Large intestine (tissue), 3 donors: ENCODE measurements at regions not wholly inside any gene's neighbourhood (a gene's known extent, or its start where the extent isn't known, plus 50 kb on each side); places are given as distances from the start of the nearest gene placed in this dataset.
A peak's percentile ranks its signal among the peaks of the same experiment; 100 is the strongest.

Experiments
- DNase-seq, 2 donors: peaks; one replicate each; pipeline versions ENCODE4 v3.0.0 to v3.0.0-alpha.2; 2013
- H3K27ac ChIP-seq: one replicate; pipeline ENCODE4 v1.5.1; 2013; ENCODE audit warnings: low read length
- H3K27me3 ChIP-seq: 2 replicates; pipeline ENCODE4 v1.6.1; 2013; ENCODE audit warnings: low read length; ENCODE audit not compliant: control insufficient read depth, insufficient read depth
- H3K36me3 ChIP-seq: 2 replicates; pipeline ENCODE4 v1.6.1; 2013; ENCODE audit warnings: low read length; ENCODE audit not compliant: control insufficient read depth, insufficient read depth
- H3K4me1 ChIP-seq: one replicate; pipeline ENCODE4 v1.6.1; 2013; ENCODE audit warnings: low read length; ENCODE audit not compliant: control insufficient read depth, insufficient read depth
- H3K4me3 ChIP-seq: one replicate; pipeline ENCODE4 v1.5.1; 2013; ENCODE audit warnings: low read length
- H3K9me3 ChIP-seq: one replicate; pipeline ENCODE4 v1.6.1; 2013; ENCODE audit warnings: mild to moderate bottlenecking, low read depth, low read length, moderate library complexity; ENCODE audit not compliant: control insufficient read depth
- WGBS: methylation state at CpG from one replicate; pipeline ENCODE4 v1.1.5; 2013; ENCODE audit warnings: low lambda C conversion rate; ENCODE audit not compliant: insufficient coverage; 5-methylcytosine and 5-hydroxymethylcytosine counted together

GRCh38 chr6:6714118-6714897 is 125.8 kb downstream of the LY86 start:
- H3K9me3 ChIP-seq = no peaks in the 10 kb centered on the region
- no CpG with 5 or more reads among the region's 12 CpGs for WGBS
- no peaks in the 10 kb centered on the region for H3K36me3 ChIP-seq
- H3K27ac ChIP-seq = no peak overlapping the region
- no peak for DNase-seq
- H3K4me1 ChIP-seq = peaks cover 14% of the 10 kb centered on the region
- no peak overlapping the region for H3K4me3 ChIP-seq
- no peaks in the 10 kb centered on the region for H3K27me3 ChIP-seq

DNA sequence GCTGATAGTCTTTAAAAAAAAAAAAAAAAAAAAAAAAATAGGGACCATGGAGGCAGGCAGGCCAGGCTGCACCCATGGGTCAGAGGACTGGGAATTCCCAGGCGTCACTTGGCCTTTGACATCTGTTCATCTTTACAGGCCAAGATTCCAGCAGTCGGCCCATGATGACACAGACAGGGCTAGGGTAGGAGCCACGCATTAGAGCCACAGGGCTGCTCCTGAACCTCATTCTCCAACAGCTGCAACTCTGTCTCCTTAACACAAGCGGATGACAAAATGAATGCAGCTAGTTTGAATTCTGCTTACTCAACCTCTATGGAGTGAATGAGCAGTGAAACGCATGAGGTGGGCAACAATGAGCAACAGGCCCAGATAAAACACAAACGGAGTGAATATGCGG is 126.4 kb downstream of the LY86 start:
- no peaks in the 10 kb centered on the region for H3K27me3 ChIP-seq
- no peak overlapping the region for H3K4me3 ChIP-seq
- H3K9me3 ChIP-seq = no peaks in the 10 kb centered on the region
- no peaks in the 10 kb centered on the region for H3K36me3 ChIP-seq
- no peak overlapping the region for H3K27ac ChIP-seq
- H3K4me1 ChIP-seq = peaks cover 14% of the 10 kb centered on the region
- DNase-seq = no peak
- no CpG with 5 or more reads among the region's 7 CpGs for WGBS

DNA sequence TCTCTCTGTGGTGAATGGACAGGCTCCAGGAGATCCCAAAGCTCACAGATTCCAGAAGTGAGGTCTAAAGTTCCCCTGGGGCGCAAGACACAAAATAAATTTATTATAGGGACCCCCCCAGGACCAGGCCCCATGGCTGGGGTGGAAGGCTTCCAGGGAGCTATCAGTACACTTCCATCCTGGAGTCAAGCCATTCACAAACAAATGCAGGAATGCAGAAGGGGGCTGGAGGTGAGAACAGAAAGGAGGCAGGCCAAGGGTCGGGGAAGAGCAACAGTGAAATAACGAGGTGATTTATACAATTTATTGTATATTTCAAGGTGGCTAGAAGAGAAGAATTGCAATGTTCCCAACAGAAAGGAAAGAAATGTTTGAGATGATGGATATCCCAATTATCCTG is 126.9 kb downstream of the LY86 start:
- Histone ChIP-seq H3K27ac (no peak overlapping the region), H3K4me3 (no peak overlapping the region), H3K9me3 (no peaks in the 10 kb centered on the region), H3K27me3 (no peaks in the 10 kb centered on the region), H3K36me3 (no peaks in the 10 kb centered on the region), H3K4me1 (peaks cover 14% of the 10 kb centered on the region)
- DNase-seq = no peak
- WGBS = 80% methylated on average over 2 of the region's 3 CpGs

DNA sequence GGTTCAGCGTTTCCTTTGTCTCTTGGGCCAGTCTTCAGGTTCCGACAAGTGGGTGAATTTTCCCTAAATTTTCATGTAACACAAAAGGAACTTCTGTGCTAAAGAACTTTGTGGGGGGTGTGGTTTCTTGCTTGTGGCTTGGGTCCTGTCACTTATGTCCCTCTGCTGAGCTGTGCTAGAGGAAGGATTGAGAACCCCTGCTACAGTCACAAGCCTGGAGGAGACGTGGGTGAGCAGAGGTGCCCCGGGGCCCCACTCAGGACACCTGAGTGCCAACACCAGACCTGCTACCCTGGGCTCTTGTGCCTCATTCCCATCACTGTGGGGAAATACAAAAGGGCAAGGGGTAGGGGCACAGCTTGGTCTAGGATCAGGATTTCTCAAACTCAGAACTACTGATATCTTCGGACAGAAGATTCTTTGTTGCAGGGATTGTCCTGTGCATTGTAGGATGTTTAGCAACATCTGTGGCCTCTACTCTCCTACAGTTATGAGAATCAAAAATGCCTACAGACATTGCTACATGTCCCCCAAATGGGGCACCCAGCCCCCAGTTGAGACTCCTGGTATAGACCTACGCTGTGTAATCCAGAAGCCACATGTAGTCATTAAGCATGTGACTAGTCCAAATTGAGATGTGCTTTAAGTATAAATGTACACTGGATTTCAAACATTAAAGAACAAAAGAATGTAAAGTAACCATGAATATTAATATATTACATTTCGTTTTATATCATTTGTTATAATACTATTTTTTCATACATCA is 128.7 kb downstream of the LY86 start:
- Histone ChIP-seq H3K4me3 (no peak overlapping the region), H3K27me3 (no peaks in the 10 kb centered on the region), H3K4me1 (peaks cover 24% of the 10 kb centered on the region), H3K36me3 (no peaks in the 10 kb centered on the region), H3K27ac (no peak overlapping the region), H3K9me3 (no peaks in the 10 kb centered on the region)
- WGBS = 83% methylated on average over 1 of the region's 7 CpGs
- no peak for DNase-seq

DNA sequence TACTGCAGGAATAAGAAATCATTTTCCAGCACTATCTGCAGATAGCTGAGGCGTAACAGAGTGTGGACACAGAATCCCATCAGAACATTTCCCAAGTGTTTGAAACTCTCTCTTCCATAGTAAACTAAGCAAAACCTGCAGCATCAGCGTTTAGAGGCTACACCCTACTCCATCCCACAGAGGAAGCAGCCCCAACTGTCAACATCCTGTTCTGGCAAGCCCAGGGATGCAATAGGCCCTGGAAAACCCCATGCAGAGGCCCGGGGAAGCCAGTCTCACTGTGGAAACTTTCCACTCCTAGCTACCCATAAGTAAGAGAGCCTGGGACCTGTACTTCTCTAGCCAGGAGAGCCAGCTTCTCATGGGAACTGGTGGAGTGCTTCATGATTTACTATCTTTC is 129.4 kb downstream of the LY86 start:
- no CpG with 5 or more reads among the region's 3 CpGs for WGBS
- peaks cover 24% of the 10 kb centered on the region for H3K4me1 ChIP-seq
- H3K9me3 ChIP-seq = no peaks in the 10 kb centered on the region
- H3K27ac ChIP-seq = no peak overlapping the region
- peak in 1 of 2 donors; percentile 49 for DNase-seq
- no peaks in the 10 kb centered on the region for H3K27me3 ChIP-seq
- no peak overlapping the region for H3K4me3 ChIP-seq
- no peaks in the 10 kb centered on the region for H3K36me3 ChIP-seq

GRCh38 chr6:6721606-6722005 is 133.1 kb downstream of the LY86 start:
- Histone ChIP-seq H3K36me3 (no peaks in the 10 kb centered on the region), H3K9me3 (no peaks in the 10 kb centered on the region), H3K4me1 (peaks cover 45% of the 10 kb centered on the region), H3K27ac (peak overlapping the region; percentile 93), H3K4me3 (no peak overlapping the region), H3K27me3 (no peaks in the 10 kb centered on the region)
- DNase-seq = peak in 1 of 2 donors; percentile 79
- WGBS = no CpG with 5 or more reads among the region's 2 CpGs

GRCh38 chr6:6722195-6722594 is 133.7 kb downstream of the LY86 start:
- WGBS = no CpG with 5 or more reads among the region's 5 CpGs

GRCh38 chr6:6723361-6723760 is 134.8 kb downstream of the LY86 start:
- DNase-seq = no peak
- H3K27ac ChIP-seq = peak overlapping the region; percentile 93
- no peaks in the 10 kb centered on the region for H3K27me3 ChIP-seq
- peaks cover 45% of the 10 kb centered on the region for H3K4me1 ChIP-seq
- H3K9me3 ChIP-seq = no peaks in the 10 kb centered on the region
- 14% methylated on average over 1 of the region's 1 CpG for WGBS
- no peaks in the 10 kb centered on the region for H3K36me3 ChIP-seq
- H3K4me3 ChIP-seq = peak overlapping the region; percentile 29

More at GRCh38 chr6:6722195-6722594, 133.7 kb downstream of the LY86 start:
- DNase-seq = no peak
- Histone ChIP-seq H3K27me3 (no peaks in the 10 kb centered on the region), H3K4me1 (peaks cover 45% of the 10 kb centered on the region), H3K36me3 (no peaks in the 10 kb centered on the region), H3K27ac (peak overlapping the region; percentile 93), H3K4me3 (no peak overlapping the region), H3K9me3 (no peaks in the 10 kb centered on the region)

DNA sequence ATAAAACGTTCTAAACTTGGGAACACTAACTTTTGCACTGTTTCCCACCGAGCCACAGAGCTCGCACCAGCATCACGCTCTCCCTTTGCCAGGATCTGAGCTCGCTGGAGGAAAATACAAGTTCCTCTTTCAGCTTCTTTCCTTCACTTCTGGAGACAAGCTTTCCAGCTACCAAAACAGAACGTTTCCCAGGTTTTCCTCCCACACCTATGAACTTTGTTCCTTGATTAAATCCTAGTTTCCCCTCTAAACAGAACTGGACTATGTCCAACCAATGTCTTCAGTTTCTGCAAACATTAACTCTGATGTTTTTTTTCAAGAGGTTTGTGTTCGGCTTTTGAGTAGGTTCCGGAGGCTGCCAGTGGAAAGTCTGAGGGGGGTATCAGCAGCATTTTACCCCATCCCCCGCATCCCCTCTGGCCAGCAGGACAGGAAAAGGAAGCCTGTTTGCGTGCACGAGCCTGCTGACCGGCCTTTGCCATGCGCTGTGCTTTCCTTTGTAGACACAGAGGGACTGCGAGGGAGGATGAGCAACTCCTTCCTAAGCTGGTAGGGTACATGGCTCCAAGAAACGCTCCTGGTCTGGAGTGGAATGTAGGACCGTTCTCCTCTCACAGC is 135.5 kb downstream of the LY86 start:
- no peaks in the 10 kb centered on the region for H3K27me3 ChIP-seq
- peak overlapping the region; percentile 93 for H3K27ac ChIP-seq
- no peaks in the 10 kb centered on the region for H3K9me3 ChIP-seq
- H3K36me3 ChIP-seq = no peaks in the 10 kb centered on the region
- H3K4me1 ChIP-seq = peaks cover 45% of the 10 kb centered on the region
- H3K4me3 ChIP-seq = peak overlapping the region; percentile 29
- DNase-seq = peak; percentile 49 to 89
- no CpG with 5 or more reads among the region's 16 CpGs for WGBS
